GM12892 (cell line): ENCODE measurements at regions not wholly inside any gene's neighbourhood (a gene's known extent, or its start where the extent isn't known, plus 50 kb on each side); places are given as distances from the start of the nearest gene placed in this dataset.

Source experiments
- POLR2A ChIP-seq: IDR thresholded peaks from 2 replicates; pipeline ENCODE4 v1.6.1; 2011; ENCODE audit warnings: low read depth, low read length, control low read depth
- POLR2AphosphoS5 ChIP-seq: IDR thresholded peaks from 2 replicates; pipeline ENCODE4 v1.6.1; 2011; ENCODE audit warnings: low read depth, low read length, control low read depth
- TAF1 ChIP-seq: IDR thresholded peaks from 2 replicates; pipeline ENCODE4 v1.6.1; 2011; ENCODE audit warnings: low read depth, mild to moderate bottlenecking, control low read depth, low read length, borderline replicate concordance

GRCh38 chr16:16782153-16782552, 403.2 kb downstream of the NPIPA7 start:
- TF ChIP-seq POLR2A (no peak), POLR2AphosphoS5 (no peak), TAF1 (no peak)
